GM12878 (cell line): ENCODE measurements at regions not wholly inside any gene's neighbourhood (a gene's known extent, or its start where the extent isn't known, plus 50 kb on each side); places are given as distances from the start of the nearest gene placed in this dataset.

ENCODE experiments used
- ATAC-seq: fragments of 200-7000 bp; cut with Tn5 transposase; 3 replicates; pipeline ENCODE4 v1.9.1; 2020; ENCODE audit warnings: mild to moderate bottlenecking, moderate library complexity
- BruUV-seq: library from RNA; stranded (reverse); fragments of 400-500 nt; replicated peaks from 2 replicates; lab custom pipeline; 2021; lab: Mats Ljungman, UMichigan
- CTCF ChIA-PET: fragments of 300-600 bp; sonication (Branson Sonifier 250); formaldehyde crosslinking; extraction: SDS; loops from one replicate; lab custom pipeline; 2021; ENCODE audit warnings: inconsistent platforms; lab: Yijun Ruan, JAX
- POLR2A ChIA-PET: fragments of 350-600 bp; formaldehyde crosslinking; extraction: SDS; loops from one replicate; lab custom pipeline; 2021; ENCODE audit warnings: inconsistent platforms; lab: Charles Lee
- RAD21 ChIA-PET: fragments of 300-600 bp; sonication (Branson Sonifier 250); formaldehyde crosslinking; loops from one replicate; lab custom pipeline; 2023; ENCODE audit warnings: antibody characterized with exemption; ENCODE audit not compliant: unreplicated experiment; lab: Charles Lee
- SMC1A ChIA-PET: fragments of 300-600 bp; sonication (Branson Sonifier 250); formaldehyde crosslinking; loops from one replicate; lab custom pipeline; 2023; ENCODE audit not compliant: unreplicated experiment, uncharacterized antibody; lab: Charles Lee
- DNase-seq: peaks from one replicate; pipeline ENCODE4 v3.0.0-alpha.2; 2011; ENCODE audit warnings: low read depth, low spot score
- FAIRE-seq: peaks from 3 replicates; lab custom pipeline; 2011; peaks lifted over from hg19 to GRCh38; lab: Jason Lieb, UNC
- H2AFZ ChIP-seq: 2 replicates; pipeline ENCODE4 v1.6.0; 2011; ENCODE audit warnings: low read depth, low read length, control low read depth; ENCODE audit not compliant: control insufficient read depth
- H3K27ac ChIP-seq: 2 replicates; pipeline ENCODE4 v1.5.1; 2011; ENCODE audit warnings: control low read depth; ENCODE audit not compliant: control insufficient read depth, insufficient read depth
- H3K27me3 ChIP-seq, 2 experiments: replicated peaks in 1 of 2; 2 replicates each; pipeline versions ENCODE4 v1.6.0 to v1.6.1; 2011; ENCODE audit warnings: low read length in 1 of 2; ENCODE audit not compliant: control insufficient read depth in 2 of 2, insufficient read depth in 2 of 2
- H3K36me3 ChIP-seq, 2 experiments: 2 replicates each; pipeline ENCODE4 v1.5.1; 2011; ENCODE audit warnings: low read length in 1 of 2; ENCODE audit not compliant: control insufficient read depth in 2 of 2, insufficient read depth in 2 of 2
- H3K4me1 ChIP-seq: 2 replicates; pipeline ENCODE4 v1.6.1; 2011; ENCODE audit warnings: mild to moderate bottlenecking, low read length, moderate library complexity, mixed read lengths; ENCODE audit not compliant: control insufficient read depth, insufficient read depth
- H3K4me2 ChIP-seq: 2 replicates; pipeline ENCODE4 v1.6.0; 2011; ENCODE audit warnings: control low read depth; ENCODE audit not compliant: control insufficient read depth, insufficient read depth
- H3K4me3 ChIP-seq: fragments of 200-600 bp; sonication (generic); 2 replicates; pipeline ENCODE4 v1.5.1; 2016
- H3K79me2 ChIP-seq: 2 replicates; pipeline ENCODE4 v1.6.0; 2011; ENCODE audit warnings: low read length; ENCODE audit not compliant: control insufficient read depth, insufficient read depth
- H3K9ac ChIP-seq: 2 replicates; pipeline ENCODE4 v1.8.0; 2011; ENCODE audit warnings: low read length, control low read depth, mixed read lengths; ENCODE audit not compliant: control insufficient read depth, insufficient read depth
- H3K9me3 ChIP-seq: replicated peaks from 3 replicates; pipeline ENCODE4 v1.5.1; 2011; ENCODE audit warnings: mild to moderate bottlenecking, low read length; ENCODE audit not compliant: control insufficient read depth, insufficient read depth
- H4K20me1 ChIP-seq: 2 replicates; pipeline ENCODE4 v1.6.0; 2011; ENCODE audit not compliant: control insufficient read depth, insufficient read depth
- DPF2 ChIP-seq: fragments of 450-650 bp; IDR thresholded peaks from 2 replicates; pipeline ENCODE4 v1.6.1; 2017; ENCODE audit warnings: mild to moderate bottlenecking
- JUNB ChIP-seq: IDR thresholded peaks from 2 replicates; pipeline ENCODE4 v1.6.1; 2016; ENCODE audit warnings: antibody characterized with exemption, mild to moderate bottlenecking
- MTA2 ChIP-seq: fragments of 450-650 bp; IDR thresholded peaks from 2 replicates; pipeline ENCODE4 v1.6.1; 2016; ENCODE audit warnings: low read depth, mild to moderate bottlenecking, moderate library complexity
- RAD51 ChIP-seq: fragments of 450-650 bp; IDR thresholded peaks from 2 replicates; pipeline ENCODE4 v1.6.1; 2016; ENCODE audit warnings: moderate library complexity, mild to moderate bottlenecking, inconsistent platforms
- ZNF207 ChIP-seq: fragments of 450-650 bp; IDR thresholded peaks from 2 replicates; pipeline ENCODE4 v1.6.1; 2014; ENCODE audit warnings: antibody characterized with exemption, mild to moderate bottlenecking, borderline replicate concordance
- WGBS: methylation state at CpG from one replicate; pipeline ENCODE4 v1.1.6; 2016; ENCODE audit warnings: low lambda C conversion rate; ENCODE audit not compliant: insufficient replicate concordance, insufficient coverage; ENCODE audit errors: missing lambda C conversion rate; 5-methylcytosine and 5-hydroxymethylcytosine counted together
- in situ Hi-C: fragments of 300-500 bp; cut with MboI; formaldehyde crosslinking; loops from 9 replicates; pipeline ENCODE4 v1.14.3; 2018; ENCODE audit warnings: mixed read lengths
- intact Hi-C: fragments of 100-400 bp; cut with micrococcal nuclease; formaldehyde crosslinking; loops from one replicate; pipeline ENCODE4 v1.14.2; 2022; ENCODE audit not compliant: unreplicated experiment

DNA sequence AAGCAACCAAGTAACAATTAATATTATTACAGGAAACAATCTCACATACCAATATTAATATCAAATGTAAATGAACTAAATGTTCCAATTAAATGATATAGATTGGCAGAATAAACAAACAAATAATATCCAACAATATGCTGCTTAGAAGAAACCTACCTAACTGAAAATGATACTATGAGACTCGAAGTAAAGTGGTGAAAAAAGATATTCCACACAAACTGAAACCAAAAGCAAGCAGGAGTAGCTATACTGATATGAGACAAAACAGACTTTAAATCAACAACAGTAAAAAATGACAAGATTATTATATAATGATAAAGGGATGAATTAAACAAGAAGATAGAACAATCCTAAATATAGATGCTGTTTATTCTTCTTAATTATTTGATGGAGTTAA, 140.1 kb downstream of the SPANXN4 start:
- Histone ChIP-seq H3K9me3 (no peaks in the 10 kb centered on the region), H3K27me3 (no peaks in the 10 kb centered on the region), H4K20me1 (no peaks in the 10 kb centered on the region), H3K79me2 (no peaks in the 10 kb centered on the region), H3K36me3 (no peaks in the 10 kb centered on the region), H3K9ac (no peak overlapping the region), H2AFZ (peak overlapping the region; percentile 34; the same call in 1 of the 2 replicates), H3K4me3 (no peak overlapping the region), H3K4me1 (no peaks in the 10 kb centered on the region), H3K27ac (no peak overlapping the region), H3K4me2 (no peak overlapping the region)
- peak; percentile 81 for FAIRE-seq
- in situ Hi-C loops, result no loop called here
- BruUV-seq, result no TSS peak
- RAD21 ChIA-PET, result no interaction called here
- 0% methylated on average over 1 of the region's 1 CpG for WGBS
- POLR2A ChIA-PET, result no interaction called here
- SMC1A ChIA-PET, result interaction anchor here (1.0 kb wide), 1 partner anchor 30 kb away, joined by 3 read pairs; no protein-coding TSS in a partner anchor
- CTCF ChIA-PET, result no interaction called here
- intact Hi-C loops, result no loop called here
- DNase-seq, result no peak
- TF ChIP-seq DPF2 (no peak), ZNF207 (no peak), JUNB (0 out of 2 replicates have a peak, but pooled peaks have one; percentile 16)
- peak; percentile 77 for ATAC-seq

DNA sequence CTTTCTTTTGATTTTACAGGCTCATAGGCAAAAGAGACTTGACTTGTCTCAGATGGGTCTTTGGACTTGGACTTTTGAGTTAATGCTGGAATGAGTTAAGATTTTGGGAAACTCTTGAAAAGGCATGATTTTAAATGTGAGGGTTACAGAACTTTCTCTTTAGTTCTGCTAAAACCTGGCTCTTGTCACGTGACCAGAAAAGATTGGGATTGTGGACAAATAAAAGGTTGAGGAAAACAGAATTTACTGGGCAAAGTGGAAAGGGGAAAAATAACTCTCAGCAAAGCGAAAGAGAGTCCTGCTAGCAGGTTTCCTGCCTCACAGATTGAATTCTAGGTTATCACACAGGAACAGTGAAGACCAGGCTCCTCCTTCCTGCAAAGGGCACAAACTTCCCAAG, 114.0 kb downstream of the SPANXN4 start:
- Histone ChIP-seq H3K79me2 (no peaks in the 10 kb centered on the region), H3K4me1 (no peaks in the 10 kb centered on the region), H3K36me3 (no peaks in the 10 kb centered on the region), H3K27ac (no peak overlapping the region), H3K4me2 (no peak overlapping the region), H3K27me3 (no peaks in the 10 kb centered on the region)
- ChIA-PET RAD21 (no interaction called here), CTCF (no interaction called here)
- in situ Hi-C loops, result no loop called here
- peak; percentile 46; the same call in 1 of the 2 replicates for TF ChIP-seq RAD51
- TF ChIP-seq MTA2, result no peak
- TF ChIP-seq, all 136 proteins: peak for 1
- no peak for FAIRE-seq
- WGBS, result 4% methylated on average over 2 of the region's 2 CpGs
- Histone ChIP-seq H3K9ac (no peak overlapping the region), H4K20me1 (no peaks in the 10 kb centered on the region), H3K4me3 (no peak overlapping the region), H2AFZ (no peak overlapping the region), H3K9me3 (no peaks in the 10 kb centered on the region)
- BruUV-seq, result no TSS peak
- POLR2A ChIA-PET, result no interaction called here
- SMC1A ChIA-PET, result no interaction called here
- no peak for ATAC-seq
- no peak for DNase-seq
- intact Hi-C loops, result no loop called here
